Endothelial cell of umbilical vein (primary cell): ENCODE measurements at regions not wholly inside any gene's neighbourhood (a gene's known extent, or its start where the extent isn't known, plus 50 kb on each side); places are given as distances from the start of the nearest gene placed in this dataset.
A peak's percentile ranks its signal among the peaks of the same experiment; 100 is the strongest.

Experiments
- BruUV-seq: library from RNA; stranded (reverse); fragments of 400-500 nt; replicated peaks from 2 replicates; lab custom pipeline; 2021; lab: Mats Ljungman, UMichigan
- CTCF ChIA-PET: fragments of 300-600, 350-600 bp; sonication (Branson Sonifier 250); formaldehyde crosslinking; loops from one replicate; lab custom pipeline; 2021; ENCODE audit warnings: antibody characterized with exemption, inconsistent platforms; lab: Charles Lee
- POLR2A ChIA-PET: fragments of 300-600, 350-600 bp; sonication (Branson Sonifier 250); formaldehyde crosslinking; loops from one replicate; lab custom pipeline; 2021; ENCODE audit warnings: antibody characterized with exemption, inconsistent platforms; lab: Charles Lee
- DNase-seq: peaks from one replicate; pipeline ENCODE4 v3.0.0-alpha.2; 2011; ENCODE audit warnings: low read depth, low spot score
- FAIRE-seq: peaks from 2 replicates; lab custom pipeline; 2011; peaks lifted over from hg19 to GRCh38; lab: Jason Lieb, UNC
- H2AFZ ChIP-seq: 2 replicates; pipeline ENCODE4 v1.6.0; 2012; ENCODE audit warnings: low read depth, low read length, control low read depth, inconsistent platforms
- H3K27ac ChIP-seq: 2 replicates; pipeline ENCODE4 v1.5.1; 2011; ENCODE audit warnings: low read depth, mild to moderate bottlenecking, control low read depth, low read length, moderate library complexity; ENCODE audit not compliant: insufficient read depth
- H3K27me3 ChIP-seq, 2 experiments: 2 replicates each; pipeline versions ENCODE4 v1.6.0 to v1.6.1; 2011; ENCODE audit warnings: low read length in 2 of 2, mixed read lengths in 1 of 2; ENCODE audit not compliant: control insufficient read depth in 2 of 2, insufficient read depth in 2 of 2
- H3K36me3 ChIP-seq, 2 experiments: 2 replicates in 1 of 2; 3 replicates in 1 of 2; pipeline ENCODE4 v1.5.1; 2011; ENCODE audit warnings: low read length in 2 of 2, mild to moderate bottlenecking in 1 of 2, moderate library complexity in 1 of 2; ENCODE audit not compliant: control insufficient read depth in 2 of 2, insufficient read depth in 2 of 2; ENCODE audit errors: extremely low read depth in 1 of 2
- H3K4me1 ChIP-seq: 3 replicates; pipeline ENCODE4 v1.5.1; 2011; ENCODE audit warnings: mild to moderate bottlenecking, low read length; ENCODE audit not compliant: control insufficient read depth, insufficient read depth; ENCODE audit errors: extremely low read depth
- H3K4me2 ChIP-seq: 2 replicates; pipeline ENCODE4 v1.6.1; 2011; ENCODE audit warnings: low read length, control low read depth, mixed read lengths; ENCODE audit not compliant: insufficient read depth
- H3K4me3 ChIP-seq, 3 experiments: fragments of 200-600 bp in 1 of 3; sonication (generic), shearing (Covaris generic) in 1 of 3; replicated peaks in 1 of 3; 2 replicates each; pipeline ENCODE4 v1.5.1; 2011 to 2016; ENCODE audit warnings: control low read depth in 3 of 3, low read length in 3 of 3, mild to moderate bottlenecking in 2 of 3, inconsistent platforms in 1 of 3, low read depth in 1 of 3, moderate library complexity in 1 of 3; ENCODE audit not compliant: insufficient read depth in 1 of 3
- H3K79me2 ChIP-seq: 2 replicates; pipeline ENCODE4 v1.6.0; 2012; ENCODE audit warnings: low read length, inconsistent platforms; ENCODE audit not compliant: control insufficient read depth, insufficient read depth
- H3K9ac ChIP-seq: replicated peaks from 2 replicates; pipeline ENCODE3; 2011; ENCODE audit warnings: low read length, control low read depth; ENCODE audit not compliant: insufficient read depth; ENCODE audit errors: extremely low read depth
- H3K9me1 ChIP-seq: replicated peaks from 3 replicates; pipeline ENCODE4 v1.6.0; 2011; ENCODE audit warnings: mild to moderate bottlenecking, low read length; ENCODE audit not compliant: control insufficient read depth, insufficient read depth; ENCODE audit errors: extremely low read depth
- H3K9me3 ChIP-seq: replicated peaks from 2 replicates; pipeline ENCODE4 v1.5.1; 2012; ENCODE audit warnings: low read length, inconsistent platforms; ENCODE audit not compliant: control insufficient read depth, insufficient read depth
- H4K20me1 ChIP-seq: replicated peaks from 2 replicates; pipeline ENCODE3; 2011; ENCODE audit warnings: mild to moderate bottlenecking, low read length; ENCODE audit not compliant: control insufficient read depth, insufficient read depth; ENCODE audit errors: extremely low read depth
- CTCF ChIP-seq, 2 donors: IDR thresholded peaks; 1 replicate in 1 of 2; 2 replicates in 1 of 2; pipeline ENCODE4 v1.5.1; 2011; ENCODE audit warnings: low read length in 2 of 2, mild to moderate bottlenecking in 2 of 2, moderate library complexity in 2 of 2, control low read depth in 1 of 2, inconsistent platforms in 1 of 2, low read depth in 1 of 2; ENCODE audit not compliant: insufficient read depth in 1 of 2; ENCODE audit errors: extremely low read depth in 1 of 2
- EZH2 ChIP-seq: IDR thresholded peaks from 2 replicates; pipeline ENCODE4 v1.6.1; 2012; ENCODE audit warnings: borderline replicate concordance, low read depth, mild to moderate bottlenecking, moderate library complexity, low read length, inconsistent platforms; ENCODE audit not compliant: severe bottlenecking
- FOS ChIP-seq: IDR thresholded peaks from 2 replicates; pipeline ENCODE4 v1.6.1; 2011; ENCODE audit warnings: mild to moderate bottlenecking, low read length, moderate library complexity, borderline replicate concordance; ENCODE audit not compliant: insufficient read depth
- GATA2 ChIP-seq: IDR thresholded peaks from 2 replicates; pipeline ENCODE4 v1.7.0; 2011; ENCODE audit warnings: low read depth, mild to moderate bottlenecking, moderate library complexity, mixed read lengths, low read length; ENCODE audit not compliant: insufficient read length, insufficient read depth
- JUN ChIP-seq: IDR thresholded peaks from 2 replicates; pipeline ENCODE4 v1.6.1; 2011; ENCODE audit warnings: borderline replicate concordance, low read depth; ENCODE audit not compliant: insufficient read length, insufficient read depth
- MYC ChIP-seq: IDR thresholded peaks from one replicate; pipeline ENCODE4 v1.6.1; 2011; ENCODE audit warnings: mild to moderate bottlenecking, low read depth, low read length
- POLR2A ChIP-seq: IDR thresholded peaks from 2 replicates; pipeline ENCODE4 v1.6.1; 2012; ENCODE audit warnings: low read depth, mild to moderate bottlenecking, control low read depth, low read length
- POLR2AphosphoS5 ChIP-seq: IDR thresholded peaks from 2 replicates; pipeline ENCODE4 v1.6.1; 2012; ENCODE audit warnings: low read depth, mild to moderate bottlenecking, control low read depth, low read length, moderate library complexity; ENCODE audit not compliant: insufficient read depth
- dilution Hi-C: fragments of 300-500 bp; cut with MboI; formaldehyde crosslinking; loops from one replicate; pipeline ENCODE4 v1.15.0; 2019; ENCODE audit warnings: low sequenced_read_pairs; ENCODE audit not compliant: extremely low pct_ligation_motif_present
- intact Hi-C: fragments of 100-400 bp; cut with micrococcal nuclease; formaldehyde crosslinking; loops from one replicate; pipeline ENCODE4 v1.10.0; 2022

GRCh38 chr13:89361909-89362308 lies 1690.7 kb downstream of the SLITRK5 start:
- no peak for FAIRE-seq
- intact Hi-C loops (loop anchor here (1.0 to 10.0 kb wide), 3 partner anchors 333 to 1505 kb away; no protein-coding TSS in a partner anchor), dilution Hi-C loops (no loop called here)

GRCh38 chr13:89363144-89363543 lies 1692.0 kb downstream of the SLITRK5 start:
- Histone ChIP-seq H3K9me3 (no peaks in the 10 kb centered on the region), H3K27ac (no peak overlapping the region), H3K4me2 (no peak overlapping the region), H4K20me1 (no peaks in the 10 kb centered on the region), H3K27me3 (no peaks in the 10 kb centered on the region), H3K4me3 (no peak overlapping the region), H3K9me1 (no peaks in the 10 kb centered on the region), H3K9ac (no peak overlapping the region), H3K79me2 (no peaks in the 10 kb centered on the region), H3K36me3 (no peaks in the 10 kb centered on the region), H2AFZ (no peak overlapping the region), H3K4me1 (no peaks in the 10 kb centered on the region)
- FAIRE-seq (no peak), DNase-seq (no peak)
- intact Hi-C loops (loop anchor here (5.0 to 10.0 kb wide), 2 partner anchors 562 to 1504 kb away; no protein-coding TSS in a partner anchor), dilution Hi-C loops (no loop called here)
- TF ChIP-seq JUN (no peak), CTCF (IDR thresholded peaks at IDR 0.05; ENCODE audit: extremely low read depth in 1 of 2, insufficient read depth in 1 of 2, low read depth in 1 of 2, low read length in 2 of 2) (no peak), POLR2AphosphoS5 (no peak), MYC (no peak), EZH2 (no peak), POLR2A (no peak), FOS (no peak), GATA2 (no peak)
- no TSS peak for BruUV-seq
- ChIA-PET POLR2A (no interaction called here), CTCF (interaction anchor here (0.7 to 3.4 kb wide), 2 partner anchors 189 to 333 kb away, joined by 3 to 98 read pairs; no protein-coding TSS in a partner anchor)

More at GRCh38 chr13:89361909-89362308, 1690.7 kb downstream of the SLITRK5 start:
- ChIA-PET POLR2A (no interaction called here), CTCF (interaction anchor here (1.0 to 3.4 kb wide), 12 partner anchors 8 to 1505 kb away, joined by 3 to 98 read pairs (median 4); no protein-coding TSS in a partner anchor)
- H3K27me3 ChIP-seq = no peaks in the 10 kb centered on the region
- no peak overlapping the region for H2AFZ ChIP-seq
- no peaks in the 10 kb centered on the region for H4K20me1 ChIP-seq
- no peak overlapping the region for H3K27ac ChIP-seq
- no peaks in the 10 kb centered on the region for H3K9me3 ChIP-seq
- H3K4me1 ChIP-seq = no peaks in the 10 kb centered on the region
- DNase-seq = peak; percentile 26
- no peak overlapping the region for H3K4me3 ChIP-seq
- no peaks in the 10 kb centered on the region for H3K36me3 ChIP-seq
- no peaks in the 10 kb centered on the region for H3K79me2 ChIP-seq
- no TSS peak for BruUV-seq
- no peak overlapping the region for H3K4me2 ChIP-seq
- no peaks in the 10 kb centered on the region for H3K9me1 ChIP-seq
- no peak overlapping the region for H3K9ac ChIP-seq
- no peak for TF ChIP-seq POLR2A
- TF ChIP-seq CTCF (IDR thresholded peaks at IDR 0.05; ENCODE audit: extremely low read depth in 1 of 2, insufficient read depth in 1 of 2, low read depth in 1 of 2, low read length in 2 of 2) = peak in 1 of 2 donors; percentile 15
